ENCODE measurements at regions not wholly inside any gene's neighbourhood (a gene's known extent, or its start where the extent isn't known, plus 50 kb on each side); places are given as distances from the start of the nearest gene placed in this dataset.

DNA sequence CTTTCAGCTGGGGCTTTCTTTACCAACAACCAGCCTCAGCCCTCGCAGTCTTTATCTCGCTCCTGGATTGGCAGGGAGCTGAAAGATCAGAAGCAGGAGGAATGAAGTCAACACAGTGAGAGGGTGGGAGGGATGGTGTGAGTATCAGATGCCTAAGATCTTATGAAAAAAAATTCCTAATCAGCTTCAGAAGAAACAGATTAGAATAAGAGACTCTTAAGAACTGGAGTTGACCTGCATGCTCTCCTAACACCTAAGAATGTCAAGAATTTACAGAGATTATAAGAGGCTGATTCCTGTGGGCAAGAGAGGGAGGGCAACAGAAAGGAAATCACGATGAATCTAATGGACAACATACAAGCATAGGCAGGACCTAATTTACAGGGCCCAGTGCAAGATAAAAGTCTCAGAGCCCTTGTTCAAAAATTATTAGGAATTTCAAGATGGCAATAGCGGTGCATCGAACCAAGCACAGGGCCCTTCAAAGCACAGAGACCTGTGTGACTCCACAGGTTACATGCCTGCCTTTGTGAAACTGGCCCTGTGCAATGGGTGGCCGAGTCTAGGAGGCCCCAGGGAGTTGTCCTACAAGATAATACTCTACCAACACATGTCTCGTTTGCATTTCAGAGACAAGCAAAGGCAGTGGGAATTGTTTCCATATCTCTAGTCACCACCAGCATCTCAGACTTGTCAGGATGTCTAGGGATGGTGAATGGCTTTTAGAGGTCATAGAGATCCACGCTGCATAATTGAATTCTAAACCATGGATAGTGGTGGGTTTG lies 65.3 kb upstream of the PPP2R5A start:
- Mint-ChIP-seq H3K27ac (no peak overlapping the region), H3K36me3 (no peaks in the 10 kb centered on the region), H3K4me1 (peaks cover 12 to 22% of the 10 kb centered on the region in 2 donors), H3K27me3 (ENCODE audit: low read depth in 2 of 2) (no peaks in the 10 kb centered on the region), H3K9me3 (no peaks in the 10 kb centered on the region), H3K4me3 (no peak overlapping the region)
- no peak overlapping the region for H3K27ac ChIP-seq (ENCODE audit: low read length)
- intact Hi-C loops (cut with micrococcal nuclease), result no loop called here
- H3K4me3 ChIP-seq (ENCODE audit: low read length), result no peak overlapping the region
- TF ChIP-seq, protein P1, sequence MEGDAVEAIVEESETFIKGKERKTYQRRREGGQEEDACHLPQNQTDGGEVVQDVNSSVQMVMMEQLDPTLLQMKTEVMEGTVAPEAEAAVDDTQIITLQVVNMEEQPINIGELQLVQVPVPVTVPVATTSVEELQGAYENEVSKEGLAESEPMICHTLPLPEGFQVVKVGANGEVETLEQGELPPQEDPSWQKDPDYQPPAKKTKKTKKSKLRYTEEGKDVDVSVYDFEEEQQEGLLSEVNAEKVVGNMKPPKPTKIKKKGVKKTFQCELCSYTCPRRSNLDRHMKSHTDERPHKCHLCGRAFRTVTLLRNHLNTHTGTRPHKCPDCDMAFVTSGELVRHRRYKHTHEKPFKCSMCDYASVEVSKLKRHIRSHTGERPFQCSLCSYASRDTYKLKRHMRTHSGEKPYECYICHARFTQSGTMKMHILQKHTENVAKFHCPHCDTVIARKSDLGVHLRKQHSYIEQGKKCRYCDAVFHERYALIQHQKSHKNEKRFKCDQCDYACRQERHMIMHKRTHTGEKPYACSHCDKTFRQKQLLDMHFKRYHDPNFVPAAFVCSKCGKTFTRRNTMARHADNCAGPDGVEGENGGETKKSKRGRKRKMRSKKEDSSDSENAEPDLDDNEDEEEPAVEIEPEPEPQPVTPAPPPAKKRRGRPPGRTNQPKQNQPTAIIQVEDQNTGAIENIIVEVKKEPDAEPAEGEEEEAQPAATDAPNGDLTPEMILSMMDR (IDR thresholded peaks at IDR 0.05), result no peak
- peaks cover 10% of the 10 kb centered on the region for H3K4me1 ChIP-seq (ENCODE audit: control insufficient read depth, insufficient read depth, low read length)
- no peak for DNase-seq
- H3K9me3 ChIP-seq (ENCODE audit: control insufficient read depth, insufficient read depth, low read length), result no peaks in the 10 kb centered on the region
- no peaks in the 10 kb centered on the region for H3K27me3 ChIP-seq (ENCODE audit: control insufficient read depth, insufficient read depth, low read length)
- WGBS (ENCODE audit: insufficient coverage), result 89% methylated on average over 6 of the region's 8 CpGs
- no peak for ATAC-seq
- no peaks in the 10 kb centered on the region for H3K36me3 ChIP-seq (ENCODE audit: control insufficient read depth, insufficient read depth, low read length)

DNA sequence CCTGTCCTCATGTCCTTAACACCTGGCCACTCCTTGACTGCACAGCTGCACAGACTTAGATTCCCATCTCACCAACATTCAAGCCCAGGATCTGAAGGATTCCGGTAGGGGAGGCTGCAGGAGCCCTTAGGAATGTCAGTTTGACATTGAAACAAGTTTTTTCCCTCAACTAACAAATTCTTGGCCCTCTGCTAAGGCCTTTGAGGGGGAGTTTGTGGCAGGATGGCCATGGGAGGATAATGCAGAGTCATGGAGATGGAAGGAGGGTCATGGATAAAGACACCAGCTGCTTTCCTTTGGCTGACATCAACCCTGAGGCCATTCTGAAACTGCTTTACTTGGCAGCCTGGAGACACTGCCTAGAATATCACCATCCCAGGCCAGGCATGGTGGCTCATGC lies 63.4 kb upstream of the PPP2R5A start:
- H3K27me3 ChIP-seq (ENCODE audit: control insufficient read depth, insufficient read depth, low read length), result no peaks in the 10 kb centered on the region
- Mint-ChIP-seq H3K27ac (no peak overlapping the region), H3K9me3 (no peaks in the 10 kb centered on the region), H3K36me3 (no peaks in the 10 kb centered on the region), H3K4me3 (no peak overlapping the region), H3K4me1 (peaks cover 31 to 39% of the 10 kb centered on the region in 2 donors), H3K27me3 (ENCODE audit: low read depth in 2 of 2) (no peaks in the 10 kb centered on the region)
- no peak for DNase-seq
- no peak for ATAC-seq
- TF ChIP-seq, protein P1 (IDR thresholded peaks at IDR 0.05), result no peak
- H3K4me3 ChIP-seq (ENCODE audit: low read length), result no peak overlapping the region
- no peaks in the 10 kb centered on the region for H3K36me3 ChIP-seq (ENCODE audit: control insufficient read depth, insufficient read depth, low read length)
- intact Hi-C loops (cut with micrococcal nuclease), result no loop called here
- no peak overlapping the region for H3K27ac ChIP-seq (ENCODE audit: low read length)
- WGBS (ENCODE audit: insufficient coverage), result no CpG with 5 or more reads among the region's 1 CpG
- H3K4me1 ChIP-seq (ENCODE audit: control insufficient read depth, insufficient read depth, low read length), result peaks cover 26% of the 10 kb centered on the region
- no peaks in the 10 kb centered on the region for H3K9me3 ChIP-seq (ENCODE audit: control insufficient read depth, insufficient read depth, low read length)

DNA sequence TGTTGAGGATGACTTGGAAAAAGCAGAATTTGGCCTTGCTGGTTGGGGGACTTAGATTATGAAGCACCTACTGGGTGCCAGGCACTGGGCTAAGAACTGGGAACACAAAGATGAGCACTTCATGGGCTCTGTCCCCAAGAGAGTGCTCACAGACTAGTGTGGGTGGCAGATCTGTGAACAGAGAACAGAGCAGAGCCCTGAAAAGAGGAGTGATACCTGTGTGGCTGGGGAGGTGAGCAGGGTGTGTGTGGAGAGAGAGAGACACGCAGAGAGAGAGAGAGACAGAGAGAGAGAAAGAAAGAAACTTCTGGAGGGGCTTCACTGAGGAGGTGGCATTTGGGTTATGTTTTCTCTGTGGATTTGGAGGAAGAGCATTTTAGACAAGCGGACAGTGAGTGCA lies 61.1 kb upstream of the PPP2R5A start:
- H3K4me3 Mint-ChIP-seq, result peak overlapping the region; percentile 75
- Histone ChIP-seq H3K27me3 (ENCODE audit: control insufficient read depth, insufficient read depth, low read length) (no peaks in the 10 kb centered on the region), H3K36me3 (ENCODE audit: control insufficient read depth, insufficient read depth, low read length) (no peaks in the 10 kb centered on the region), H3K27ac (ENCODE audit: low read length) (no peak overlapping the region), H3K9me3 (ENCODE audit: control insufficient read depth, insufficient read depth, low read length) (no peaks in the 10 kb centered on the region), H3K4me1 (ENCODE audit: control insufficient read depth, insufficient read depth, low read length) (peaks cover 26% of the 10 kb centered on the region), H3K4me3 (ENCODE audit: low read length) (no peak overlapping the region)
- 95% methylated on average over 2 of the region's 2 CpGs for WGBS (ENCODE audit: insufficient coverage)
- H3K36me3 Mint-ChIP-seq, result no peaks in the 10 kb centered on the region
- H3K4me1 Mint-ChIP-seq, result peaks cover 43 to 44% of the 10 kb centered on the region in 2 donors
- H3K27ac Mint-ChIP-seq, result peak overlapping the region; percentile 90 to 94
- no peaks in the 10 kb centered on the region for H3K27me3 Mint-ChIP-seq (ENCODE audit: low read depth in 2 of 2)
- TF ChIP-seq, protein P1 (IDR thresholded peaks at IDR 0.05), result no peak
- DNase-seq (no peak), ATAC-seq (no peak)
- intact Hi-C loops (cut with micrococcal nuclease), result no loop called here
- no peaks in the 10 kb centered on the region for H3K9me3 Mint-ChIP-seq

DNA sequence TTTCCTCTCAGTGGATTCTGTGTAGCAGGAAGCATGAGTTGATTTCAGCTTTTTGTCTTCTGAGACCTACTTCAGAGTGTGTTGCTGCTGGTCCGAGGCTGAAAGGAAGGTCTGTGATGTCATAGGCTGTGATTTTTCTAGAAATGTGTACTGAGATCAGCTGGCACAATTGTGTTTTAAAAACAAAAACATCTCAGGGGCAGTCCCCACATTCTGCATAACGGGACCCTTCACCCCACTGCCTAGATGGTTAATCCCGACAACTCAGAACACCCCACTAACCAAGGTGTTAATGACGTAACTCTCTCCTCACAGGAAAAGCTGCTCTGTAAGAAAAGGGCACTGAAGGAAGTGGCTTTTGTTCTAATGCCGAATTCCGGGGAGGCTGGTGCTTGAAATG lies 59.8 kb upstream of the PPP2R5A start:
- peak; percentile 87 to 94 (median 92) for ATAC-seq
- peak overlapping the region; percentile 88 for H3K27ac ChIP-seq (ENCODE audit: low read length)
- no peaks in the 10 kb centered on the region for H3K36me3 ChIP-seq (ENCODE audit: control insufficient read depth, insufficient read depth, low read length)
- peak overlapping the region; percentile 90 to 94 for H3K27ac Mint-ChIP-seq
- peaks cover 26% of the 10 kb centered on the region for H3K4me1 ChIP-seq (ENCODE audit: control insufficient read depth, insufficient read depth, low read length)
- H3K4me3 ChIP-seq (ENCODE audit: low read length), result no peak overlapping the region
- no peaks in the 10 kb centered on the region for H3K36me3 Mint-ChIP-seq
- H3K4me3 Mint-ChIP-seq, result peak overlapping the region; percentile 86
- no peaks in the 10 kb centered on the region for H3K9me3 ChIP-seq (ENCODE audit: control insufficient read depth, insufficient read depth, low read length)
- peak; percentile 37 to 81 for DNase-seq
- 12% methylated on average over 6 of the region's 6 CpGs for WGBS (ENCODE audit: insufficient coverage)
- H3K4me1 Mint-ChIP-seq, result peaks cover 49 to 54% of the 10 kb centered on the region in 2 donors
- TF ChIP-seq, protein P1 (IDR thresholded peaks at IDR 0.05), result no peak
- H3K27me3 Mint-ChIP-seq (ENCODE audit: low read depth in 2 of 2), result no peaks in the 10 kb centered on the region
- H3K27me3 ChIP-seq (ENCODE audit: control insufficient read depth, insufficient read depth, low read length), result no peaks in the 10 kb centered on the region
- intact Hi-C loops (cut with micrococcal nuclease), result loop anchor here (1.0 kb wide), 1 partner anchor 60 kb away; the partner anchor contains the start of gene PPP2R5A
- no peaks in the 10 kb centered on the region for H3K9me3 Mint-ChIP-seq
